ENCODE measurements at regions not wholly inside any gene's neighbourhood (a gene's known extent, or its start where the extent isn't known, plus 50 kb on each side); places are given as distances from the start of the nearest gene placed in this dataset.

DNA sequence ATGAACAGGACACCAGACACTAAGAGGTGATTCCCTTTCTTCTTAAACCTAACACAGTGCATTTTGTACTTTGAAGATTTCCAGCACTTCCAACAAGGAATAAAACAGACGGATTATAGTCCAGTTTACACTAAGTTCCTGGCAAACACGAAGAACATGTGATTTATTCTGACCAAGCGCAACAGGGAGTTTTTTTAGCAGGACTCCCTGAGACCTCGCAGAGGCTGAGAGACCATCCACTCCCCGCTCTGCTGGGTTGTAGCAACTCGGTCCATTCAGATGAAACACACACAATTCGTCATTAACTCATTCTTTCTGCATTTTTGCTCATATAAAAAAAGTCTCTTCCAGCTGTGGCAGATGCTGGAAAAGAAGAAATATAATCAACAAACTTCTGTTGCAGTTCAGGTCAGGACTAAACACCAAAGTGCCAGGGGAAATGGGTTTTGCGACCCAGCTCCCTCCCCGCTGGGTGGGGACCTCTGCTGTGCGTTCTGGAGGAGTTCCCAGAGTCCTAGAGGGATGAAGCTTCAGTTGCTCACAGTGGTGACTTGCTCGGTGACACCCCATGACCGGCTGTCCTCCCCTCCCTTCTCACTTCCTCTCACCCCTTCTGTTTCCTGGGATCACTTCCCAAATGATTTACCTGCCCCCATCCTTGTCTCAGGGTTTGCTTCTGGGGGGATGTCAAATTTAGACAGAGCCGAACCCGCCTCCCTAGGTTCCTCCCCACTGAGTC, 52.5 kb downstream of the KCNF1 start:
- DNase-seq: no peak

DNA sequence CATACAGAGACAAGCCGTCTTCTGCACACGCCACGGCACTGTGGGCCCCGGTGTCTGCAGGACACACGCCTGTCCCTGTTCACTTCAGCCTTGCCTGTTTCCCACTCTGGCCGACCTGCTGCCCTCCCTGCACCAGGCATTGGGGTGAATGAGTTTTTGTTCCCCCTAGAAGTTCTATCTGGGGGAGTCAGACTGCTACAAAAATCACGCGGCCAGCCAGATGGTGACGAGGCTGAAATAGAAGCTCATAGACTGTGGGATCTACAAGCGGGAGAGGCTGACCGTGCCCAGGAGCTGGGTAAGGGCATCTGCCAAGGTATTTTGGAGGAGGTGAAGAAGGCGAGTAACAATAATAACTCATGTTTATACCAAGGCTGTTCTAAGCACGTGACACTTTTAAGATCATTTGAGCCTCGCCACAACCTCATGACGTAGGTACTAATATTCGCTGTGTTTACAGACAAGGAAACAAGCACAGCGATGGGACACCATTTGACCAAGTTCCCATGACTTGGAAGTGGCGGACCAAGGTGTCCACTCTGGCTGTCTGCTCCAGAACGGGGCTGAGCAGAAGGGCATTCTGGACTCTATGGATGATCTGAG, 53.6 kb downstream of the KCNF1 start:
- DNase-seq: no peak

GRCh38 chr2:10966056-10966455, 54.3 kb downstream of the KCNF1 start:
- no peak for DNase-seq

- DNase-seq: no peak
Measured at GRCh38 chr2:10966741-10967140, 55.0 kb downstream of the KCNF1 start.

DNA sequence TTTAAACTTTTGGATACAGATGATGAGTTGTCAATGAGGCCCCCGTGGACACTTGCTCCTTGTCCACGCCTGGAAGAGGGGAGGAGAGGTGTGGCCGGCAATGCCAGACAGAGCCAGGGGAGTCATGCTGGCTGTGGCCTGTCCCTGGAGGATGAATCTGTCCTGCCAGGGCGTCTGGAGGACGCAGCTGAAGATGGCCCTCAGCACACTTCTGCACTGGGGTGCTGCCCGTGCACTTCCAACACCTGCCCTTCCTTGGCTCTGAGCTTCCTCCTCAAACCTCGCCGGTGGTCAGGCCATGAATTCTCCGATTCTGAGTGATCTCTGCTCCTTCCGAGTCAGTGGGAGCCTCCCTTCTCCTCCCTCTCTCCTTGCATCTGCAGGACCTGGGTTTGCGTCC, 56.4 kb downstream of the KCNF1 start:
- no peak for DNase-seq

- no peak for DNase-seq
Measured at GRCh38 chr2:10970666-10971065, 58.9 kb downstream of the KCNF1 start.

DNA sequence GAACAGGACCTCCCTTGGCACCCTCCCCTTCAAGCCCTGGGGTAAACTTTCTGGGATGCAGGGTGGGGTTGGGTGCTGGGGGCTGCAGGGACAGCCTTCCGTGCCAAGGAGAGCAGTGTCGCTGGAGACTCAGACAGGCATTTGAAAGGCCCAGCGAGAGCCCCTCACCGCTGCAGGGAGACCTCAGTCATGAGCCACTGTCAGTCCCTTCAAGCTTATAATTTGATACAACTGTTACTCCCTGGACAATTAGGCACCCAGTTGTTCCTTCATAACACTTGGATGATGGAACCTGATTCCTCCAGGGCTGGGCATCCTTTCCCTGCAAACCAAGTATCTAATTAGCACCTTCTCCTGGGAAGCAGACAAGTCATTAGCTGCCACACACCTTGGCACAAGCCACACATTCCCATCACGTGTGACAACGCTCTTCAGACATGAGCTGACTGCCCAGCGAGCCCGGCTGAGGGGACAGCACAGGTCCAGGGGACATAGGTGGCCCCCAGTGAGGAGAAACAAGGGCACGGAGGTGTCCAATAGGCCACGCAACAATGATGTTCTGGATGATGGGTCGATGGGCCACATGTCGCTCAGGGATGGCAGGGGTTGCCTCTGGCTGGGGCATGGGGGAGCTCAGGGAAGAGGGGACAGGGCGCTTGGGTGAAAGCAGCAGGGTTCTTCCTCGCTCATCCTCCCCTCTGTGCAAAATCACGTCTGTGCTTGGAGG, 59.6 kb downstream of the KCNF1 start:
- DNase-seq: no peak

GRCh38 chr2:10971888-10972260, 60.1 kb downstream of the KCNF1 start:
- no peak for DNase-seq

DNA sequence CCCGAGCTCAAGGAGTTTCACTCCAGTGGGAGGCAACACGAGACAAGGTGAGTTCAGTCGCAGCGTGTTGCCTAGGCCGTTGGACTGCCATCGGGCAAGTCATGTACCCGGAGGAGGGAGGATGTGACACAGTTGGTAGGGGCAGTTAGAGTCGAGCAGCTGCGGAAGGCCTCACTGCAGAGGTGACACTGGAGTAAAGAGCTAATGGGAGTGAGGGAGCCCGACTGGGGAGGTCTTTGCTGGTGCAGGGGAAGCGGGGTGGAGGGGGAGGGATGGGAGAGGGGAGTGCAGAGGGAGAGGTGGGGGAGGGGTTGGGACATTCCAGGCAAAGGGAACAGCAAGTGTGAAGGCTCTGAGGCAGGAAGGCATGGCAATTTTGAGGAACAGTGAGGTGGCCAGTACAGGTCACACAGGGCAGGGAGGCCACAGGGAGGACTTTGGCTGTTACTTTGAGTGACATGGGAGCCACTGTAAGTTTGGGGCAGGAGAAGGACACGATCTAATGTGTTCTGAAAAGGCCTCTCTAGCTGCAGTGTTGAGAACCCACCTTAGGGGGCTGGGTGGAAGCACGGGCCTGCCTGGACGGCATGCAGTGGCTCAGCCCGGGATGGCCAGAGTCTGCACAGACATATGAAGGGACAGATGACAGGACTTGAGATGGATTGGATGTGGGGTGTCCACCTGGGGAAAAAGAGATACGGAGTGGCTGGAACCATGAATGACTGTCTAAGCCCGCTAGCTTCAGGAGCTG, 61.1 kb downstream of the KCNF1 start:
- DNase-seq: no peak

DNA sequence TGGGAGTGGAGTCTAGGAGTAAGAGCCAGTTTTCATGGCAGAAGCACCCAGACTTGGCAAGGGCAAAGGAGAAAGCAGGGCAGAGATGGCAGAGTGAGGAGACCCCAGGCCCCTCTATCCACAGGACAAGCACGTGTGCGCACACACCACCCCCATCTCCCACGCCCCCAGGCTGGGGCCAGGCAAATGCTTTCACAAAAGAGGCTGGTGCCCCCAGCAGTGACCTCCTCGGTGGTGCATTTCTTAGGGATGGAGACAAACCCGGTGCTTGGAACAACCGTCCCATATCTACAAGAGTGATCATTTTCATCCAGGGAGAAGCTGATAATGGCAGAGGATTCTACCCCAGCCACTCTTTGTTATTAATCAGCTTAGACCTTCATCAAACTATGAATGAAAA, 62.0 kb downstream of the KCNF1 start:
- DNase-seq: no peak

DNA sequence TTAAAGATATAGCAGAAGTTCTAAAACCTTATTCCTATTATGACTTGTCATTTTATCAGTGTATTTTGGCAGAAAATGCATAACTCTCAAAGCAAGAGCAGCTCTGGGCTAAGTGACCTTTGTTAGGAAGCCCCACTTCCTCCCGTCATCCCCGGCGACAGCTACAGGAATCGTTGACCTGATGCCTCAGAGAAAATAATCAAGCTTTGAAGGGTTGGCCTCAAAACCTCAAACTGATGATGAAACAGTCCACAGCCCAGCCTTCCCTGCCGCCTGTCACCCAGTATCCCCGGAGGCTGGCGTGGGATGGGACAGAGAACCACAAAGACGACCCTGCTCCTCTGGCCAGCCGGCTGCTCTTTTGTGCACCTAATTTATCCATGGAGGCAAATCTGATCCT, 65.3 kb downstream of the KCNF1 start:
- DNase-seq: no peak

DNA sequence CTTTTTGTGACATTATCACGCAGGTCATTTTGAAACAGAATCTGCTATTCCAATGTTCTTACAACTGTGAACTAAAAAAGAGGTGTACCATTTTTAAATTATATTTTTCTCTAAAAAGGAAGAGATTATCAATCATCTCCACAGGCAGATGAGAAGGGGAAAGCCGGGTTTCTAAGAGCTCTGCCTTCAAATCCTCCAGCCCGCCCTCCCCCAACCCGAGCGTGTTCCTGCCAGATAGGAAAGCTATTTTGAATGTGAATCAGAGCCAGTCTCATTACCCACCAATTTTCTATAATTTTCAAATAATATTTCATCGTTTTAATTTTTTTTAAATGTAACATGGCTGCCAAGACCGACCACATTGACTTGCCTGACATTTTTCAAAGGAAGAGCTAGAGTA, 65.9 kb downstream of the KCNF1 start:
- DNase-seq: no peak

DNA sequence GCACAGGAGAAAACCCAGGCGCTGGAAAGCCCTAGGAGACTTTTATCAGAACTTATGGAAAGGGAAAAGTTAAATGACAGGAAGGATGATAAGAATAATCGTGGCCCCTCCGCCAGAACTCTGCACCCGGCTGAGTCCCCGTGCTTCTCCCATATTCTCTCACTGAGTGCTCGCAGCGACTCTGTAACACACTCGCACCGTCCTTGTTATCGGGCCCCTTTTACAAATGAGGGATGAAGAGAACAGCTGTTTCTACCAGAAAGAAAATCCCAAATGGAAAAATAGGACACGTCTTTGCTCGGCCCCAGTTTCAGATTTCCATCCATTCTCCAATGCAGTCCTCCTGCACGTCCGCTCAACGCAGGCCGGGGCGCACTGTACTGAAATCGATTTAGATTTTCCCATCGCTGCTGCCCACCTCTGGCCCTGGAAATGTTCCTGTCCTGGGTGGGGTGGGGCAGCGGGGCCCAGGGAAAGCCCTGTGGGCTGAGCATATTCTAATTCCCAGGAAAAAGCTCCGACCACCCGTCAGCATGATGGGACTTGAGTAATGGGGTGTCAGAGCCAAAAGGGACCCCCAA, 66.4 kb downstream of the KCNF1 start:
- DNase-seq: no peak

GRCh38 chr2:10980071-10980470, 68.3 kb downstream of the KCNF1 start:
- no peak for DNase-seq

DNA sequence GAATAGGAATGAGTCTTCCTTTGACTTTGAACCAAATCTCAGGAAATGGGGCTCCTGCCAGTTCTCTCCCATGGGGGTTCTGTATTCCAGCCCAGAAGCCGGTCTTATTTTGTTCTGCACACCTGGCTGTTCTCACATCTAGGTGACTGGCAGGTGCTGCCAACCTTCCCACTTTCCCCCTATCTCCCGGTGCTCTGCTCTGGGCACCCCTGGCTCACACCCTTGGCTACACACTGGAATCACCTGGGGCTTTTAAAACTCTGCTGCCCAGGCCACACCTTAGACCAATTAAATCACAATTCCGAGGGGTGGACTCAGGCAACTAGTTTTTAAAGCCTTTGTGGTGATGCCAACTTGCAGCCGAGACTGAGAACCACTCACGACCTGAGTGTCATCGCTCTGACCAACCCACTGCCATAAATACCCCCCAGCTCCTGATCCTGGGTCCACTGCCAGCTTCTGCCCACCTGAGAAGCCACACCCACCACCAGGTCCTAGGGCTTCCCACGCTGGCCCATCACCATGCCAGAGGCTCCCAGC, 69.2 kb downstream of the KCNF1 start:
- DNase-seq: no peak

DNA sequence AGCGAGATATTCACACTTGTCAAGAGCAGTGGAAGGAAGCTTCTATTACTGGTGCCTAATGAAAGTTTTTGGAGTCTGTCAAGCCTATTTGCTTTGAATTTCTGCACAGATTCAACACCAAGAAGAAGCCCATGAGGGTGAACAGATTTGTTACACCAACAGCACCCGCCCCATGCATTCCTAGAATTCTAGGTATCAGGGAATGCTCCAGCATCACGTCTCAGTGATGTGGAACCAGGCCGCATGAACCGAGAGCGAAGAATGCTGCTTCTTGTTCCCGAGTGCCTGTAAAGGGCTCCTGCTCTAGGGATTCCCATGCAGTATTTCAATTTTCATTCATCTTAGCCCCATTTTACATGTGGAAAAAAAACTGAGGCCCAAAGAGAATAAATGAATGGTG, 69.7 kb downstream of the KCNF1 start:
- DNase-seq: no peak

DNA sequence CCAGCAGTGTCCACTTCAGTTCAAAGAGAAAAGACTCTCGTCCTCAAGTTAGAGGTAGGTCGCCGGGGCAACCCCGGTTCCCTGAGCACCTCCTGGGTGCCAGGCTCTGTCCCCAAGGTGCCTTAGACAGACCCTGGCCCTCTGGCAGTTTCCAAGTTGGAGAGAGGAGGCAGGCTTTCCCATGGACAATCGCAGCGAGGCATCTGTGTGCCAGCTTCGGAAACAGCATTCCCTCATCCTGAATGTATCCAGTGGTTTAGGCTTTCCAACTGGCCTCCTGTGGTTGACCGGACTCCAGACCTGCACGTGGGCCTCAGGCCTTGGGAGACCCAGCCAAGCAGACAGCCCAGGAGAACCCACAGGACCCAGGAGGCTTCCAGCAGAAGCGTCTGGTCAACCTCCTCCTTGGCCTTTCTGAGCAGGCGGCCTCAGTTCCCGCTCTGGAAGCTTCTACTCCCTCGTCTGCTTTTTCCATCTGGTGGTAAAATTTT, 70.3 kb downstream of the KCNF1 start:
- no peak for DNase-seq

DNA sequence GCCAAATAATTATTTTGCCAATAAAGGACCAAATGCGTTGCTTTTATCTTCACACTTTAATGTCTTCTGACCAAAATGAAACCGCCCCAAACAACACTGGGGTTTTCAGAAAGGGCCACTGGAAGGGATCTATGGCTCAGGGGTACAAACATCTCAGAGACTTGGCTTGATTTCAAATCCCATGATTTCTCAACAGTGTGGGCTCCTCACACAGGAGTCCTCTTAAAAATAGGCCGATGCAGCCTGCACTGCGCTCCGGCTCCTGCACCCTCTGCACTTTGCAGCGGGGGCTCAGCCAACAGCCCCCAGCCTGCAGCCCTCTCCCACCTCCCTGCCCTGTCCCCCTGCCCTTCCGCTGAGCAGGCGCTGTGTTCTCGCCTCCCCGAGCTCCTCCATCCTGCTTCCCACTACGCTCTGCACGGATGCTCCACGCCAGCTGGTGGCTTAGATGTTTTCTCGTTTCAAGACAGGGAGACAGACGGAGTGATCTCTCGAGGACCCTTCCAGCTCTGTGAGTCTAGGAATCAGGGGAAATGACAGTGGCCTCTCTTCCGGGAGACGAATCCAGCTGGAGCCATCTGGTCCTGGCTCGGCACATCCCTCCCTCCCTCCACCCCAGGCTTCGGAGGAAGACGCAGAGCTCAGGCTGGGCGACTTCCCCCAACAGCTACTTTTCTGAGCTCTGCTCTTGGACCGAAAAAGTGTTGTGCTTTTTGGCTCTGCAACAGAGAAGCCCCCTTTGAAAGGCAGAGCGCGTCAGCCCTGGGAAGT, 71.4 kb downstream of the KCNF1 start:
- DNase-seq: no peak

- no peak for DNase-seq
Measured at GRCh38 chr2:10983711-10984110, 72.0 kb downstream of the KCNF1 start.

- no peak for DNase-seq
Measured at GRCh38 chr2:10984418-10985135, 72.8 kb downstream of the KCNF1 start.

GRCh38 chr2:10985260-10985659, 73.5 kb downstream of the KCNF1 start:
- no peak for DNase-seq

Measured in NCI-H187 treated with DMSO at 0.1 percent for 48 hours (cell line).